ENCODE measurements at regions not wholly inside any gene's neighbourhood (a gene's known extent, or its start where the extent isn't known, plus 50 kb on each side); places are given as distances from the start of the nearest gene placed in this dataset.
"Not testable (repeated sequence)": the region's sequence is repeated elsewhere in the genome, so short reads cannot be mapped to it uniquely, and the experiment has no call there.

DNA sequence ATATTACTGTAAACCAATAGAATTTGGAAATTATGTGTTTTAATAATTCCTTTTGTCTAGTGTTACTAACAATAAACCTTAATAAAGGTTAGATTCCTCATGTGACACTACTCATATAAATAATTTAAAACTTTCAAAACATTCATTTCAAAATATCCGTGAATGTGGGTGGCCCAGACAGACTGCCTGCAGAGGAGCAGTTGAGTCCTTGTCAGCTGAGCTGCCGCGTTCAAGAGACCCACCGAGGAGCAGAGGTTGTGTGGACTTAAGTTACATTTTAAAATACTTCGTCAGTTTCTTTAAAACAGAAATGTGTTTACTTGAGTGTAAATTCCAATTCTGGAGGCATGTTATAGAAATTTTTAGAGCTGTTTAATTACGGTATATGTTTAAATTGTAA, 64.2 kb upstream of the HGFAC start:
- intact Hi-C loops (cut with DNase I; ENCODE audit: low total_unique reads), result no loop called here
- H3K27ac ChIP-seq, result no peak overlapping the region
- DNase-seq (ENCODE audit: low spot score in 2 of 2), result no peak
- no peaks in the 10 kb centered on the region for H3K4me1 ChIP-seq
- peaks cover 0 to 9% of the 10 kb centered on the region in 2 donors for H3K9me3 ChIP-seq
- TF ChIP-seq POLR2AphosphoS5 (IDR thresholded peaks at IDR 0.05) (no peak), POLR2A (IDR thresholded peaks at IDR 0.05) (no peak)
- TF ChIP-seq, protein P1, sequence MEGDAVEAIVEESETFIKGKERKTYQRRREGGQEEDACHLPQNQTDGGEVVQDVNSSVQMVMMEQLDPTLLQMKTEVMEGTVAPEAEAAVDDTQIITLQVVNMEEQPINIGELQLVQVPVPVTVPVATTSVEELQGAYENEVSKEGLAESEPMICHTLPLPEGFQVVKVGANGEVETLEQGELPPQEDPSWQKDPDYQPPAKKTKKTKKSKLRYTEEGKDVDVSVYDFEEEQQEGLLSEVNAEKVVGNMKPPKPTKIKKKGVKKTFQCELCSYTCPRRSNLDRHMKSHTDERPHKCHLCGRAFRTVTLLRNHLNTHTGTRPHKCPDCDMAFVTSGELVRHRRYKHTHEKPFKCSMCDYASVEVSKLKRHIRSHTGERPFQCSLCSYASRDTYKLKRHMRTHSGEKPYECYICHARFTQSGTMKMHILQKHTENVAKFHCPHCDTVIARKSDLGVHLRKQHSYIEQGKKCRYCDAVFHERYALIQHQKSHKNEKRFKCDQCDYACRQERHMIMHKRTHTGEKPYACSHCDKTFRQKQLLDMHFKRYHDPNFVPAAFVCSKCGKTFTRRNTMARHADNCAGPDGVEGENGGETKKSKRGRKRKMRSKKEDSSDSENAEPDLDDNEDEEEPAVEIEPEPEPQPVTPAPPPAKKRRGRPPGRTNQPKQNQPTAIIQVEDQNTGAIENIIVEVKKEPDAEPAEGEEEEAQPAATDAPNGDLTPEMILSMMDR (IDR thresholded peaks at IDR 0.05), result no peak
- H3K4me3 ChIP-seq, result no peak overlapping the region
- H3K36me3 ChIP-seq, result no peaks in the 10 kb centered on the region
- H3K27me3 ChIP-seq, result no peaks in the 10 kb centered on the region

DNA sequence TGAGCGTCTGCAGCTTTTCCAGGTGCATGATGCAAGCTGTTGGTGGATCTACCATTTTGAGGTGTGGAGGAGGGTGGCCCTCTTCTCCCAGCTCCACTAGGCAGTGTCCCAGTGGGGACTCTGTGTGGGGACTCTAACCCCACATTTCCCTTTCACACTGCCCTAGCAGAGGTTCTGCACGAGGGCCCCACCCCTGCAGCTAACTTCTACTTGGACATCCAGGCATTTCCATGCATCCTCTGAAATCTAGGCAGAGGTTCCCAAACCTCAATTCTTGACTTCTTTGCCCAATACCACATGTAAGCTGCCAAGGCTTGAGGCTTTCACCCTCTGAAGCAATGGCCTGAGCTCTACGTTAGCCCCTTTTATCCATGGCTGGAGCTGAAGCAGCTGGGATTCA, 61.4 kb upstream of the HGFAC start:
- H3K27ac ChIP-seq; H3K4me1 ChIP-seq; H3K36me3 ChIP-seq; H3K9me3 ChIP-seq; H3K27me3 ChIP-seq; DNase-seq (ENCODE audit: low spot score in 2 of 2); intact Hi-C loops (cut with DNase I; ENCODE audit: low total_unique reads); H3K4me3 ChIP-seq: not testable (repeated sequence)

DNA sequence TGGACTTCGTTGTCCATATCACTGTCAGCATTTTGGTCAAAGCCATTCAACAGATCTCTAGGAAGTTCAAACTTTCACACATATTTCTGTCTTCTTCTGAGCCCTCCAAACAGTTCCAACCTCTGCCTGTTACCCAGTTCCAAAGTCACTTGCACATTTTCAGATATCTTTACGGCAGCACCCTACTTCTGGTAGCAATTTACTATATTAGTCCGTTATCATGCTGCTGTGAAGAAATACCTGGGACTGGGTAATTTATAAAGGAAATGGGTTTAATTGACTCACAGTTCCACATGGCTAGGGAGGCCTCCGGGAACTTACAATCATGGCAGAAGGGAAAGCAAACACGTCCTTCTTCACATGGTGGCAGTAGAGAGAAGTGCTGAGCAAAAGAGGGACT, 60.6 kb upstream of the HGFAC start:
- intact Hi-C loops (cut with DNase I; ENCODE audit: low total_unique reads); H3K27me3 ChIP-seq; DNase-seq (ENCODE audit: low spot score in 2 of 2); H3K9me3 ChIP-seq; H3K27ac ChIP-seq; H3K4me1 ChIP-seq; H3K4me3 ChIP-seq; H3K36me3 ChIP-seq: not testable (repeated sequence)

DNA sequence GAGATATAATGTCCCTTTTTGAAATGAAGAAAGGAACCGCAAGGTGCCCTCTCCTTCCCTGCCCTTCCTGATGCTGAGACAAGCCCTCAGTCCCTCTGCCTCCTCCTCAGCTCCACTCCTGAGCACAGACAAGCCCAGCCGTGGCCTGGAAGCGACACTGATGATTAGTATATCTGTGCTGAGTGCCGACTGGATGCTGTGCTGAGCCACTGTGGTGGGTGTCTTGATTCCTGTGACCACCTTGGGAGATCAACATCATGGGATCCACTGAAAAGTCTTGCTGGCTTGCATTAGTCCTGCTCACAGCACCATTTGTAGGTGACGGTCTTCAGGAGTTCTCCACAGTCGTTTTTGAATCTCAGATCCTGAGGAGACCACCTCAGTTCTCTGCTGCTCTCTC, 59.5 kb upstream of the HGFAC start:
- Histone ChIP-seq H3K4me1 (peaks cover 3 to 7% of the 10 kb centered on the region in 2 donors), H3K27me3 (no peaks in the 10 kb centered on the region), H3K27ac (no peak overlapping the region), H3K4me3 (no peak overlapping the region), H3K9me3 (peaks cover 0 to 9% of the 10 kb centered on the region in 2 donors), H3K36me3 (no peaks in the 10 kb centered on the region)
- intact Hi-C loops (cut with DNase I; ENCODE audit: low total_unique reads), result no loop called here
- TF ChIP-seq POLR2A (IDR thresholded peaks at IDR 0.05), result no peak
- TF ChIP-seq, protein P1 (IDR thresholded peaks at IDR 0.05), result no peak
- no peak for TF ChIP-seq POLR2AphosphoS5 (IDR thresholded peaks at IDR 0.05)
- DNase-seq (ENCODE audit: low spot score in 2 of 2), result no peak

DNA sequence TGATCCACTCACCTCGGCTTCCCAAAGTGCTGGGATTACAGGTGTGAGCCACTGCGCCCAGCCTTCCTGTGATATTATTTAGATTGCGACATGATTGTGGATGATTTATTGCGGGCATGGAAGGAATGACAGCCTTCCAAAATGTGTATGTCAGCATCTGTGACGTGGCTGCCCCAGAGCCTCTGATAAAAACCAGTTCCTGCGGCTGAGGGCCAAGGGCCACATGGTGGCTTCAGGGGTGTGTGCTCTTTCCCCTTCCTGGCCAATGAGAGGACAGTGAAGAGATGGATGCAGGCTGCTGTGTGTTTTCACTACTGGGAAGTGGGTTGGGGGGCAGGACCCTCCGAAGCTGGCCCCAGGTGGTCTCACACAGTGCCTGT, 57.4 kb upstream of the HGFAC start:
- TF ChIP-seq POLR2A (IDR thresholded peaks at IDR 0.05) (no peak), POLR2AphosphoS5 (IDR thresholded peaks at IDR 0.05) (no peak)
- TF ChIP-seq, protein P1 (IDR thresholded peaks at IDR 0.05), result no peak
- H3K9me3 ChIP-seq, result peaks cover 0 to 9% of the 10 kb centered on the region in 2 donors
- H3K4me3 ChIP-seq, result peak overlapping the region; percentile 26 to 58 (median 39)
- H3K4me1 ChIP-seq, result peaks cover 7 to 9% of the 10 kb centered on the region in 2 donors
- DNase-seq (ENCODE audit: low spot score in 2 of 2), result no peak
- H3K27me3 ChIP-seq, result no peaks in the 10 kb centered on the region
- intact Hi-C loops (cut with DNase I; ENCODE audit: low total_unique reads), result no loop called here
- H3K36me3 ChIP-seq, result no peaks in the 10 kb centered on the region
- peak overlapping the region; percentile 81 to 90 for H3K27ac ChIP-seq

DNA sequence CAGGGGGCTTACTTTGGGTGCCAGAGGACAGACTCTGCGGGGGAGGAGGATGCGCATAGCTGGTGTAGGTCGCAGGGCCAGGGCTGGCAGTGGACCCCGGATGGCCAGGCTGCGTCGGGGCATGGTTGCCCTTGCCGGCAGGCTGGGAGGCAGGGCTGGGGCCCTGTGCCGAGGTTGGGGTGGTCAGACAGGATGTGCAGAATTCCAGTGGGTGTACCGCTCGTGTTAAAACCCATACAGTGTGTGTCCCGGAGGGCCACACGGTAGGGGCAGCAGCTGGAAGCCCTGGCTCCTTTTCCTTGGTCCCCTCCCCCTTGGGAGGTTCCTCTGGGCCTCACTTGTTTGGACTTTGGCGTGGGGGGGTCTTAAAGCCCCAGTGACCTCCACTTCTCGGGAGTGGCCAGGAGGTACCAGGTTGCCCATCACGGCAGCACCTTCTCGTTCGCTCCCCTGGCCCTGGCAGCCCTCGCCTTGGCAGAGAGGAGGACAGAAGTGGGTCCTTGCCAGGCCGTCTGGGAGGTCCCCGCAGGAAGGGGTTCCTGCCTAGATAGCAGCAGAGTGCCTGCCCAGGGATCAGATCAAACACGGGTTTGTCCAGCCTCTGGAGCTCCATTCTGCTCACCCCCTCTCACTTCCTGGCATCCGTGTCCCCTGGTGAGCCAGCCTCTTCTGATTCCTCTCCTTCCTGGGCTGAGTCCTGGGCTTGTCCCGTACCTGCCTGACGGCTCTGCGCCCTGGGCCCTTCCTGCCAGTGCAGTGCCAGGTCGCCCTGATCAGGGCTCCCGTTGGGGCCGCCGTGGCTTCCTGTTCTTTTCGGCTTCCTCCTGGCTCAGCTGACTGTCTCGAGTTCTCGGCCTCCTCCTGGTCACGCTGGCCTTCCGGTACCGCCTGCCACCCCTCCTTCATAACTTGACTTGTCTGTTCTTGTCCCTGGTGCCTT, 56.7 kb upstream of the HGFAC start:
- peak overlapping the region; percentile 81 to 90 for H3K27ac ChIP-seq
- H3K4me3 ChIP-seq, result peak overlapping the region; percentile 26 to 58 (median 39)
- DNase-seq (ENCODE audit: low spot score in 2 of 2), result peak in 1 of 2 donors; percentile 79
- peaks cover 7 to 9% of the 10 kb centered on the region in 2 donors for H3K4me1 ChIP-seq
- peaks cover 0 to 7% of the 10 kb centered on the region in 2 donors for H3K9me3 ChIP-seq
- H3K36me3 ChIP-seq, result no peaks in the 10 kb centered on the region
- intact Hi-C loops (cut with DNase I; ENCODE audit: low total_unique reads), result no loop called here
- H3K27me3 ChIP-seq, result no peaks in the 10 kb centered on the region
- TF ChIP-seq POLR2A (IDR thresholded peaks at IDR 0.05) (peak; percentile 21), POLR2AphosphoS5 (IDR thresholded peaks at IDR 0.05) (peak in 1 of 3 donors; percentile 51)
- TF ChIP-seq, protein P1 (IDR thresholded peaks at IDR 0.05), result no peak
